ENCODE measurements at regions not wholly inside any gene's neighbourhood (a gene's known extent, or its start where the extent isn't known, plus 50 kb on each side); places are given as distances from the start of the nearest gene placed in this dataset.
A peak's percentile ranks its signal among the peaks of the same experiment; 100 is the strongest.

- no peak for DNase-seq (ENCODE audit: low spot score)
- TF ChIP-seq, protein P1, sequence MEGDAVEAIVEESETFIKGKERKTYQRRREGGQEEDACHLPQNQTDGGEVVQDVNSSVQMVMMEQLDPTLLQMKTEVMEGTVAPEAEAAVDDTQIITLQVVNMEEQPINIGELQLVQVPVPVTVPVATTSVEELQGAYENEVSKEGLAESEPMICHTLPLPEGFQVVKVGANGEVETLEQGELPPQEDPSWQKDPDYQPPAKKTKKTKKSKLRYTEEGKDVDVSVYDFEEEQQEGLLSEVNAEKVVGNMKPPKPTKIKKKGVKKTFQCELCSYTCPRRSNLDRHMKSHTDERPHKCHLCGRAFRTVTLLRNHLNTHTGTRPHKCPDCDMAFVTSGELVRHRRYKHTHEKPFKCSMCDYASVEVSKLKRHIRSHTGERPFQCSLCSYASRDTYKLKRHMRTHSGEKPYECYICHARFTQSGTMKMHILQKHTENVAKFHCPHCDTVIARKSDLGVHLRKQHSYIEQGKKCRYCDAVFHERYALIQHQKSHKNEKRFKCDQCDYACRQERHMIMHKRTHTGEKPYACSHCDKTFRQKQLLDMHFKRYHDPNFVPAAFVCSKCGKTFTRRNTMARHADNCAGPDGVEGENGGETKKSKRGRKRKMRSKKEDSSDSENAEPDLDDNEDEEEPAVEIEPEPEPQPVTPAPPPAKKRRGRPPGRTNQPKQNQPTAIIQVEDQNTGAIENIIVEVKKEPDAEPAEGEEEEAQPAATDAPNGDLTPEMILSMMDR (IDR thresholded peaks at IDR 0.05; ENCODE audit: extremely low read depth, insufficient read depth, missing control alignments): no peak
- in situ Hi-C loops (cut with MboI; ENCODE audit: low pct_unique_long_range_greater_than_20kb, low sequenced_read_pairs, unreplicated experiment): no loop called here
Observed at GRCh38 chrX:130974323-130974722, 71.3 kb upstream of the ENOX2 start.

DNA sequence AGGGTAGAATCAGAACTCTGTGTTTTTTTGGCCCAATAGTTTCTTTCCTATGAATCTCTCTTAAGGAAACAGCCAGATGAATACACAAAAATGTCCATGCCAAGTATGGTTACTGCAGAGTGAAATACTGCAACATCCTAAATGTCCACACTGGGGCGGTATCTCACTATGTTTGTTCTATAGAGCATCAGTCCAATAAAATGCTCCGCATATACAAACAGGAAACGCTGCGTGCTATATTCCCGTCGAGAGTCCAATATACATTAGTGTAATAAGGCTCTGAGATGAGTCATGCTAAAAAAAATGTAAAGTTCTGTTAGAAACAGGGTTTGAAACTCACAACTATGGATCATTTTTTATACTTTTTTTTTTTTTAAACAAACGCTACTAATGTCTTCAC, 72.9 kb upstream of the ENOX2 start:
- in situ Hi-C loops (cut with MboI; ENCODE audit: low pct_unique_long_range_greater_than_20kb, low sequenced_read_pairs, unreplicated experiment): loop anchor here (25.0 kb wide), 1 partner anchor 711 kb away; no protein-coding TSS in a partner anchor
- DNase-seq (ENCODE audit: low spot score): peak; percentile 32
- TF ChIP-seq, protein P1 (IDR thresholded peaks at IDR 0.05; ENCODE audit: extremely low read depth, insufficient read depth, missing control alignments): peak; percentile 70

DNA sequence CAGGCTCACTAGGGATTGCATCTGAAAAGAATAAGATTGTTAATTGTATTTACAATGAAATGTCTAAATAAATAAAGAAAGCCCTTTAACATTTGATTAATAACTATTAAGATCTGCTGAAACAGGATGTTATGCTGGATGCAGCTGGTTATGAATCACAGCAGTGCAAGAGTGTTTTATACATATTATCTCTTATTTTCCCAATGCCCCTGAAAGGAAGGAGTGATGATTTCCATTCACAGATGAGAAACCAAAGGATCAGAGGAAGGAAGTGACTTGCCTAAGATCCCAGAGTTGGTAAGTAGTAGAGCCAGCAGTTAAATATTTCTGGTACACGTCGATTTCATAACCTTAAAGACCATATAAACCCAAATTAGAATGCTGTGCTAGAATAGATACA, 76.3 kb upstream of the ARHGAP36 start:
- DNase-seq (ENCODE audit: low spot score): no peak
- TF ChIP-seq, protein P1 (IDR thresholded peaks at IDR 0.05; ENCODE audit: extremely low read depth, insufficient read depth, missing control alignments): no peak
- in situ Hi-C loops (cut with MboI; ENCODE audit: low pct_unique_long_range_greater_than_20kb, low sequenced_read_pairs, unreplicated experiment): loop anchor here (25.0 kb wide), 1 partner anchor 705 kb away; no protein-coding TSS in a partner anchor

DNA sequence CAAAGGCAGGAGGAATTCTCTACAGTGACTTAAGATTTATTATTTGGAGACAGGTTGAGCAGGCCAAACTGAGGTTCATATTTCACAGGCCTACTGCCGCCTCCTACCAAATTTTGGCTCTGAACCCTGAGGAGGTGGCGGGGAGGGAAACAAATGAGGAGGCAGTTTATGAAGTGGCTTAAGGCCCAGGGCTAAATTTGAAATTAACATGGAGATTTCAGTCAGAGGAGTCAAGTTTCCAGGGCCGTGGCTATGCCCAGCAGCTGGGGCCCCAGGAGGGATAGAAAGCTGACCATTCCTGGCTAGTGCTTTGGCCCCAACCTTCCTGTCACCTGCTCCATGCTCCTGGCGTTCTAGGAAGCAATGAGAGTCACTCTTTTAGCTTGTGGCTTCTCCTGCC, 73.4 kb upstream of the ARHGAP36 start:
- in situ Hi-C loops (cut with MboI; ENCODE audit: low pct_unique_long_range_greater_than_20kb, low sequenced_read_pairs, unreplicated experiment): loop anchor here (25.0 kb wide), 1 partner anchor 703 kb away; no protein-coding TSS in a partner anchor
- TF ChIP-seq, protein P1 (IDR thresholded peaks at IDR 0.05; ENCODE audit: extremely low read depth, insufficient read depth, missing control alignments): no peak
- DNase-seq (ENCODE audit: low spot score): no peak

DNA sequence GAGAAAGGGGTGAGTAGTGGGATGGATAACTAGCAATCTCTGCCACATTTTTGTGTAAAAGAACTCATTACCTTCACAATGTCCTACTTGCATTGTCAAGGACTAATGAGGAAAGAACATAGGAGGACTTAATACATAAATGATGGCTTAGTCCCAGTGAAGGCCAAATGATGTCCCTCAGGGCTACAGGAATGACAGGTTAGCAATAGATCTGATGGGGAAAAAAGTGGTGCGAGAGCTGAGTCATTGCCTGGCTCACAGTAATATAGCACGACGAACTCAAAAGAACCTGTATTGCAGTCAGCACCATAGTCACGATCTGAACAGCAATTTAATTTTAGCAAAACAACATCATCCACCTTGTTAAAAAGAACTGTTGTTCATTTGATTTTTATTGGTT, 70.9 kb upstream of the ARHGAP36 start:
- DNase-seq (ENCODE audit: low spot score): no peak
- in situ Hi-C loops (cut with MboI; ENCODE audit: low pct_unique_long_range_greater_than_20kb, low sequenced_read_pairs, unreplicated experiment): loop anchor here (25.0 kb wide), 1 partner anchor 700 kb away; no protein-coding TSS in a partner anchor
- TF ChIP-seq, protein P1 (IDR thresholded peaks at IDR 0.05; ENCODE audit: extremely low read depth, insufficient read depth, missing control alignments): no peak

- DNase-seq (ENCODE audit: low spot score): no peak
- TF ChIP-seq, protein P1 (IDR thresholded peaks at IDR 0.05; ENCODE audit: extremely low read depth, insufficient read depth, missing control alignments): no peak
- in situ Hi-C loops (cut with MboI; ENCODE audit: low pct_unique_long_range_greater_than_20kb, low sequenced_read_pairs, unreplicated experiment): loop anchor here (25.0 kb wide), 1 partner anchor 697 kb away; no protein-coding TSS in a partner anchor
Observed at GRCh38 chrX:130990723-130991122, 67.4 kb upstream of the ARHGAP36 start.
